K562 (cell line): ENCODE measurements at regions not wholly inside any gene's neighbourhood (a gene's known extent, or its start where the extent isn't known, plus 50 kb on each side); places are given as distances from the start of the nearest gene placed in this dataset.

ENCODE experiments used
- ATAC-seq: fragments of 200-7000 bp; cut with Tn5 transposase; 3 replicates; pipeline ENCODE4 v1.9.1; 2020; ENCODE audit warnings: moderate library complexity
- BruUV-seq: library from RNA; stranded (reverse); fragments of 400-500 nt; replicated peaks from 2 replicates; lab custom pipeline; 2021; lab: Mats Ljungman, UMichigan
- CTCF ChIA-PET: fragments of 300-600 bp; formaldehyde crosslinking; extraction: SDS; loops from one replicate; lab custom pipeline; 2021; ENCODE audit warnings: low intra/inter-chr PET ratio; lab: Yijun Ruan, JAX
- POLR2A ChIA-PET: fragments of 300-600, 350-650 bp; sonication (Branson Sonifier 250); formaldehyde crosslinking; extraction: SDS; loops from one replicate; lab custom pipeline; 2021; ENCODE audit warnings: antibody characterized with exemption, inconsistent platforms; lab: Yijun Ruan, JAX
- DNase-seq, 4 experiments: peaks; one replicate each; pipeline versions ENCODE4 v3.0.0 to v3.0.0-alpha.2; 2011 to 2018; ENCODE audit warnings: low spot score in 3 of 4, mixed read lengths in 3 of 4; ENCODE audit errors: extremely low read depth in 1 of 4
- FAIRE-seq: peaks from 2 replicates; lab custom pipeline; 2011; peaks lifted over from hg19 to GRCh38; lab: Jason Lieb, UNC
- H2AFZ ChIP-seq: 2 replicates; pipeline ENCODE4 v1.6.0; 2011; ENCODE audit warnings: low read depth, low read length, control low read depth, inconsistent platforms
- H3K27ac ChIP-seq: fragments of 200-600 bp; 3 replicates; pipeline ENCODE4 v1.8.0; 2011; ENCODE audit warnings: low read depth, mild to moderate bottlenecking, control low read depth, inconsistent platforms, low read length, moderate library complexity, mixed read lengths; ENCODE audit errors: extremely low read depth
- H3K27me3 ChIP-seq, 2 experiments: fragments of 300-600 bp in 1 of 2; 2 replicates in 1 of 2; 3 replicates in 1 of 2; pipeline versions ENCODE4 v1.6.0 to v1.8.0; 2011; ENCODE audit warnings: inconsistent platforms in 2 of 2, low read length in 2 of 2, mild to moderate bottlenecking in 1 of 2, mixed read lengths in 1 of 2, moderate library complexity in 1 of 2; ENCODE audit not compliant: control insufficient read depth in 2 of 2, insufficient read depth in 2 of 2
- H3K36me3 ChIP-seq: fragments of 300-600 bp; 3 replicates; pipeline ENCODE4 v1.8.0; 2011; ENCODE audit warnings: mild to moderate bottlenecking, low read length, inconsistent platforms; ENCODE audit not compliant: control insufficient read depth, insufficient read depth
- H3K4me1 ChIP-seq, 2 experiments: fragments of 200-600 bp in 1 of 2; replicated peaks in 1 of 2; 2 replicates in 1 of 2; 3 replicates in 1 of 2; pipeline versions ENCODE4 v1.5.1 to v1.8.0; 2011; ENCODE audit warnings: inconsistent platforms in 2 of 2, low read length in 2 of 2, mild to moderate bottlenecking in 1 of 2, mixed read lengths in 1 of 2, moderate library complexity in 1 of 2; ENCODE audit not compliant: control insufficient read depth in 2 of 2, insufficient read depth in 2 of 2
- H3K4me2 ChIP-seq: 2 replicates; pipeline ENCODE4 v1.6.1; 2011; ENCODE audit warnings: low read length, control low read depth, inconsistent platforms, mixed read lengths; ENCODE audit not compliant: insufficient read depth
- H3K4me3 ChIP-seq: fragments of 200-600 bp; sonication (generic), shearing (Covaris generic); 2 replicates; pipeline ENCODE4 v1.5.1; 2016; ENCODE audit warnings: control low read depth, inconsistent platforms
- H3K79me2 ChIP-seq: fragments of 200-600 bp; 3 replicates; pipeline ENCODE4 v1.8.0; 2011; ENCODE audit warnings: low read length, inconsistent platforms; ENCODE audit not compliant: control insufficient read depth, insufficient read depth
- H3K9ac ChIP-seq, 2 experiments: 2 replicates each; pipeline versions ENCODE4 v1.6.0 to v1.6.1; 2011; ENCODE audit warnings: low read depth in 2 of 2, low read length in 2 of 2, control low read depth in 1 of 2, inconsistent platforms in 1 of 2, mild to moderate bottlenecking in 1 of 2, mixed read lengths in 1 of 2; ENCODE audit not compliant: insufficient read depth in 1 of 2
- H3K9me1 ChIP-seq: one replicate; pipeline ENCODE4 v1.6.0; 2011; ENCODE audit warnings: inconsistent platforms, mild to moderate bottlenecking, low read length, moderate library complexity; ENCODE audit not compliant: control insufficient read depth, insufficient read depth
- H3K9me3 ChIP-seq: replicated peaks from 2 replicates; pipeline ENCODE4 v1.5.1; 2011; ENCODE audit warnings: low read depth, low read length, inconsistent platforms; ENCODE audit not compliant: control insufficient read depth, insufficient read depth
- H4K20me1 ChIP-seq: replicated peaks from 2 replicates; pipeline ENCODE4 v1.6.1; 2011; ENCODE audit warnings: low read length, inconsistent platforms, mixed read lengths; ENCODE audit not compliant: control insufficient read depth, insufficient read depth
- KAT7 ChIP-seq: sonication (generic); formaldehyde crosslinking; IDR thresholded peaks from 2 replicates; pipeline ENCODE4 v1.8.0; 2022; ENCODE audit warnings: missing genetic modification reagents, mild to moderate bottlenecking, borderline replicate concordance
- VEZF1 ChIP-seq: fragments of 200-800 bp; sonication (Bioruptor generic); IDR thresholded peaks from 2 replicates; pipeline ENCODE4 v1.6.1; 2017; ENCODE audit warnings: missing genetic modification characterization, missing compliant biosample characterization
- ZNF217 ChIP-seq: sonication (generic); formaldehyde crosslinking; IDR thresholded peaks from 2 replicates; pipeline ENCODE4 v1.8.0; 2022; ENCODE audit warnings: mild to moderate bottlenecking, missing genetic modification reagents
- WGBS: fragments of 100-300 bp; shearing (Covaris generic); methylation state at CpG from one replicate; pipeline ENCODE4 v1.1.6; 2016; ENCODE audit warnings: low coverage, mixed read lengths; ENCODE audit not compliant: insufficient coverage; ENCODE audit errors: missing lambda C conversion rate; 5-methylcytosine and 5-hydroxymethylcytosine counted together
- in situ Hi-C: fragments of 300-500 bp; cut with MboI; formaldehyde crosslinking; loops from 4 replicates; pipeline ENCODE4 v1.15.0; 2018; ENCODE audit warnings: inconsistent platforms, mixed read lengths
- intact Hi-C: fragments of 100-400 bp; cut with micrococcal nuclease; formaldehyde crosslinking; loops from 2 replicates; pipeline ENCODE4 v1.14.2; 2022

GRCh38 chr5:158462349-158463114 lies 603.6 kb upstream of the CLINT1 start:
- Histone ChIP-seq H3K9ac (no peak overlapping the region), H3K27me3 (no peaks in the 10 kb centered on the region), H3K27ac (no peak overlapping the region), H3K4me3 (no peak overlapping the region), H4K20me1 (no peaks in the 10 kb centered on the region), H3K9me1 (no peaks in the 10 kb centered on the region), H3K4me2 (no peak overlapping the region), H3K36me3 (no peaks in the 10 kb centered on the region), H3K9me3 (no peaks in the 10 kb centered on the region), H3K4me1 (no peaks in the 10 kb centered on the region), H3K79me2 (no peaks in the 10 kb centered on the region)
- no TSS peak for BruUV-seq
- in situ Hi-C loops, result no loop called here
- FAIRE-seq (no peak), ATAC-seq (no peak)
- intact Hi-C loops, result no loop called here
- CTCF ChIA-PET, result no interaction called here
- WGBS, result under 1% methylated on average over 9 of the region's 9 CpGs
- TF ChIP-seq ZNF217 (CRISPR knock-in tag), result no peak
- TF ChIP-seq VEZF1 (CRISPR knock-in tag), result no peak
- no peak for TF ChIP-seq KAT7
- TF ChIP-seq, all 486 proteins: peak for 0
- no peak for DNase-seq
- H2AFZ ChIP-seq, result no peak overlapping the region
- POLR2A ChIA-PET, result no interaction called here
